ENCODE measurements at regions not wholly inside any gene's neighbourhood (a gene's known extent, or its start where the extent isn't known, plus 50 kb on each side); places are given as distances from the start of the nearest gene placed in this dataset.

- Mint-ChIP-seq H3K27me3 (ENCODE audit: unreplicated experiment) (no peaks in the 10 kb centered on the region), H3K4me3 (ENCODE audit: low read depth, unreplicated experiment) (no peak overlapping the region), H3K9me3 (ENCODE audit: low read depth, unreplicated experiment) (no peaks in the 10 kb centered on the region), H3K4me1 (ENCODE audit: low read depth, unreplicated experiment) (peaks cover 21% of the 10 kb centered on the region), H3K27ac (ENCODE audit: unreplicated experiment) (no peak overlapping the region), H3K36me3 (ENCODE audit: insufficient read depth, unreplicated experiment) (no peaks in the 10 kb centered on the region)
- BruUV-seq (replicated peaks) = no TSS peak
- TF ChIP-seq CTCF (IDR thresholded peaks at IDR 0.05; ENCODE audit: unreplicated experiment) = no peak
- DNase-seq = no peak
- CTCF ChIA-PET = interaction anchor here (0.7 kb wide), 2 partner anchors 70 to 1124 kb away, joined by 3 read pairs; no protein-coding TSS in a partner anchor
- intact Hi-C loops (cut with micrococcal nuclease; ENCODE audit: unreplicated experiment) = no loop called here
Observed at GRCh38 chr11:34001557-34002064, 49.9 kb upstream of the CAPRIN1 start.

- intact Hi-C loops (cut with micrococcal nuclease; ENCODE audit: unreplicated experiment) = loop anchor here (5.0 kb wide), 1 partner anchor 53 kb away; the partner anchor contains the start of gene CAPRIN1
- H3K4me3 Mint-ChIP-seq (ENCODE audit: low read depth, unreplicated experiment) = no peak overlapping the region
- CTCF ChIA-PET = no interaction called here
- no peaks in the 10 kb centered on the region for H3K9me3 Mint-ChIP-seq (ENCODE audit: low read depth, unreplicated experiment)
- BruUV-seq (replicated peaks) = no TSS peak
- TF ChIP-seq CTCF (IDR thresholded peaks at IDR 0.05; ENCODE audit: unreplicated experiment) = no peak
- no peak for DNase-seq
- H3K36me3 Mint-ChIP-seq (ENCODE audit: insufficient read depth, unreplicated experiment) = no peaks in the 10 kb centered on the region
- H3K27ac Mint-ChIP-seq (ENCODE audit: unreplicated experiment) = no peak overlapping the region
- peaks cover 21% of the 10 kb centered on the region for H3K4me1 Mint-ChIP-seq (ENCODE audit: low read depth, unreplicated experiment)
- H3K27me3 Mint-ChIP-seq (ENCODE audit: unreplicated experiment) = no peaks in the 10 kb centered on the region
Observed at GRCh38 chr11:33999393-33999792, 52.1 kb upstream of the CAPRIN1 start.

- Mint-ChIP-seq H3K4me1 (ENCODE audit: low read depth, unreplicated experiment) (peaks cover 16% of the 10 kb centered on the region), H3K9me3 (ENCODE audit: low read depth, unreplicated experiment) (no peaks in the 10 kb centered on the region), H3K36me3 (ENCODE audit: insufficient read depth, unreplicated experiment) (no peaks in the 10 kb centered on the region), H3K27ac (ENCODE audit: unreplicated experiment) (no peak overlapping the region), H3K4me3 (ENCODE audit: low read depth, unreplicated experiment) (peak overlapping the region; percentile 36), H3K27me3 (ENCODE audit: unreplicated experiment) (no peaks in the 10 kb centered on the region)
- CTCF ChIA-PET = interaction anchor here (0.7 to 1.6 kb wide), 7 partner anchors 28 to 360 kb away, joined by 3 to 5 read pairs (median 3); partner anchors contain the start of genes ABTB2 and CAPRIN1
- intact Hi-C loops (cut with micrococcal nuclease; ENCODE audit: unreplicated experiment) = loop anchor here (1.0 to 5.0 kb wide), 4 partner anchors 55 to 362 kb away; partner anchors contain the start of gene CAPRIN1
- no TSS peak for BruUV-seq (replicated peaks)
- DNase-seq = peak; percentile 4
- no peak for TF ChIP-seq CTCF (IDR thresholded peaks at IDR 0.05; ENCODE audit: unreplicated experiment)
Observed at GRCh38 chr11:33997584-33998251, 53.8 kb upstream of the CAPRIN1 start.

- no TSS peak for BruUV-seq (replicated peaks)
- no peak overlapping the region for H3K27ac Mint-ChIP-seq (ENCODE audit: unreplicated experiment)
- TF ChIP-seq CTCF (IDR thresholded peaks at IDR 0.05; ENCODE audit: unreplicated experiment) = peak; percentile 73
- no peaks in the 10 kb centered on the region for H3K27me3 Mint-ChIP-seq (ENCODE audit: unreplicated experiment)
- H3K9me3 Mint-ChIP-seq (ENCODE audit: low read depth, unreplicated experiment) = no peaks in the 10 kb centered on the region
- peak; percentile 84 for DNase-seq
- peak overlapping the region; percentile 36 for H3K4me3 Mint-ChIP-seq (ENCODE audit: low read depth, unreplicated experiment)
- intact Hi-C loops (cut with micrococcal nuclease; ENCODE audit: unreplicated experiment) = loop anchor here (1.0 to 5.0 kb wide), 4 partner anchors 56 to 363 kb away; partner anchors contain the start of gene CAPRIN1
- peaks cover 10% of the 10 kb centered on the region for H3K4me1 Mint-ChIP-seq (ENCODE audit: low read depth, unreplicated experiment)
- CTCF ChIA-PET = interaction anchor here (0.6 to 1.6 kb wide), 10 partner anchors 9 to 361 kb away, joined by 3 to 5 read pairs (median 4); partner anchors contain the start of genes ABTB2, CAPRIN1 and NAT10
- no peaks in the 10 kb centered on the region for H3K36me3 Mint-ChIP-seq (ENCODE audit: insufficient read depth, unreplicated experiment)
Observed at GRCh38 chr11:33996498-33997454, 54.8 kb upstream of the CAPRIN1 start.

Data from Calu3 (cell line).